Left lung (tissue), 4 donors: ENCODE measurements at regions not wholly inside any gene's neighbourhood (a gene's known extent, or its start where the extent isn't known, plus 50 kb on each side); places are given as distances from the start of the nearest gene placed in this dataset.

Experiments
- ATAC-seq: fragments of 200-7000 bp; cut with Tn5 transposase; one replicate; pipeline ENCODE4 v1.9.1; 2020; ENCODE audit warnings: moderate library complexity
- DNase-seq, 4 donors: peaks; one replicate each; pipeline ENCODE4 v3.0.0-alpha.2; 2013 to 2020
- H3K27ac ChIP-seq, 2 donors: fragments of 200-600 bp; sonication (generic) in 1 of 2; one replicate each; pipeline versions ENCODE4 v1.5.0 to v1.8.0; 2020 to 2021
- H3K27me3 ChIP-seq, 2 donors: fragments of 200-600 bp; sonication (generic) in 1 of 2; one replicate each; pipeline versions ENCODE4 v1.5.0 to v1.8.0; 2020 to 2021
- H3K36me3 ChIP-seq, 2 donors: fragments of 200-600 bp; sonication (generic) in 1 of 2; one replicate each; pipeline versions ENCODE4 v1.5.0 to v1.8.0; 2020 to 2021
- H3K4me1 ChIP-seq, 2 donors: fragments of 200-600 bp; one replicate each; pipeline ENCODE4 v1.8.0; 2021
- H3K4me3 ChIP-seq, 2 donors: fragments of 200-600 bp; sonication (generic) in 1 of 2; one replicate each; pipeline versions ENCODE4 v1.5.0 to v1.8.0; 2020 to 2021; ENCODE audit warnings: mild to moderate bottlenecking in 1 of 2
- H3K9me3 ChIP-seq, 2 donors: fragments of 200-600 bp; sonication (generic) in 1 of 2; one replicate each; pipeline versions ENCODE4 v1.5.0 to v1.8.0; 2020 to 2021
- CTCF ChIP-seq, 2 donors: fragments of 200-600 bp; sonication (generic) in 1 of 2; IDR thresholded peaks; one replicate each; pipeline versions ENCODE4 v1.5.0 to v1.8.0; 2021; ENCODE audit warnings: antibody characterized with exemption in 2 of 2
- intact Hi-C, 2 donors: fragments of 100-400 bp; cut with DNase I; formaldehyde crosslinking; loops; one replicate each; pipeline versions ENCODE4 v1.11.2 to v1.14.2; 2022
- donor health status: DM: no; HTN: yes; CAD: no.
- donor health status: DM: no; HTN: no; CAD: no.

GRCh38 chr1:191578281-191578680, 580.0 kb upstream of the RGS18 start:
- no peak for ATAC-seq
- Histone ChIP-seq H3K36me3 (no peaks in the 10 kb centered on the region), H3K4me1 (no peaks in the 10 kb centered on the region), H3K27ac (no peak overlapping the region), H3K9me3 (no peaks in the 10 kb centered on the region), H3K4me3 (no peak overlapping the region), H3K27me3 (no peaks in the 10 kb centered on the region)
- no peak for DNase-seq
- no peak for TF ChIP-seq CTCF (IDR thresholded peaks at IDR 0.05)
- intact Hi-C loops = no loop called here

DNA sequence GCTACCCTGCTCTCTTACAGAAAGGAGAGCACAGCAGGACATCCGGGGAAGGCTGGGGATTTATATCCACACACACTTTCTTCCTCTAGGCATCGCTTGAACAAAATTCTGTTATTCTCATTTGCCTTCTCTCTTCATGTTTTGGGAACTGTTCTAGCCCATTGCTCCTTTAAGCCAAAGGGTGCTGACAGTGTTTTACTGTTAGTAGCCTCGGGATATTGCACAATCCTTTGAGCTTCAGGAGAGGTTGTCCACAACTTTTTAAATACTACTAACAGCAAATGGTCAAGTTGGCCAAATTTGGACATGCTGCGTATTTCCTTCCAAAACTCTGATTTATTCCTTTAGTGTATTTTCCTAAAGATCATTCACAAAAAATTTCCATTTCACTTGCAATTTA, 579.2 kb upstream of the RGS18 start:
- Histone ChIP-seq H3K4me1 (no peaks in the 10 kb centered on the region), H3K4me3 (no peak overlapping the region), H3K27me3 (no peaks in the 10 kb centered on the region), H3K9me3 (no peaks in the 10 kb centered on the region), H3K36me3 (no peaks in the 10 kb centered on the region), H3K27ac (no peak overlapping the region)
- no peak for TF ChIP-seq CTCF (IDR thresholded peaks at IDR 0.05)
- DNase-seq (no peak), ATAC-seq (no peak)
- intact Hi-C loops = no loop called here

GRCh38 chr1:191582169-191582568, 576.1 kb upstream of the RGS18 start:
- intact Hi-C loops = no loop called here
- no peak for DNase-seq
- ATAC-seq = no peak
- Histone ChIP-seq H3K27me3 (no peaks in the 10 kb centered on the region), H3K9me3 (peaks cover 0 to 7% of the 10 kb centered on the region in 2 donors), H3K27ac (no peak overlapping the region), H3K36me3 (no peaks in the 10 kb centered on the region), H3K4me3 (no peak overlapping the region), H3K4me1 (no peaks in the 10 kb centered on the region)
- TF ChIP-seq CTCF (IDR thresholded peaks at IDR 0.05) = no peak

DNA sequence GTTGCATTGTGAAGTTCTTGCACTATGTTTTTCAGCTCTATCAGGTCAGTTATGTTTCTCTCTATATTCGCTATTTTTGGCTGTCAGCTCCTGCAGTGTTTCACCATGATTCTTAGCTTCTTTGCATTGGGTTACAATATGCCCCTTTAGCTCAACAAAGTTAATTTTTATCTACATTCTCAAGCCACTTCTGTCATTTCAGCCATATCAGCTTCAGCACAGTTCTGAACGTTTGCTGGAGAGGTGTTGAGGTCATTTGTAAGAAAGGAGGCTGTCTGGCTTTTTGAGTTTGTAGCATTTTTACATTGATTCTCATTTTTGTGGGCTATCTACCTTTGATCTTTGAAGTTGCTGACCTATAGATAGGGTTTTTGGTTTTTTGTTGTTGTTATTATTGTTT, 573.2 kb upstream of the RGS18 start:
- H3K4me3 ChIP-seq = no peak overlapping the region
- DNase-seq (no peak), ATAC-seq (no peak)
- intact Hi-C loops = no loop called here
- H3K9me3 ChIP-seq = peaks cover 0 to 7% of the 10 kb centered on the region in 2 donors
- no peak for TF ChIP-seq CTCF (IDR thresholded peaks at IDR 0.05)
- H3K27ac ChIP-seq = no peak overlapping the region
- no peaks in the 10 kb centered on the region for H3K36me3 ChIP-seq
- no peaks in the 10 kb centered on the region for H3K4me1 ChIP-seq
- no peaks in the 10 kb centered on the region for H3K27me3 ChIP-seq

DNA sequence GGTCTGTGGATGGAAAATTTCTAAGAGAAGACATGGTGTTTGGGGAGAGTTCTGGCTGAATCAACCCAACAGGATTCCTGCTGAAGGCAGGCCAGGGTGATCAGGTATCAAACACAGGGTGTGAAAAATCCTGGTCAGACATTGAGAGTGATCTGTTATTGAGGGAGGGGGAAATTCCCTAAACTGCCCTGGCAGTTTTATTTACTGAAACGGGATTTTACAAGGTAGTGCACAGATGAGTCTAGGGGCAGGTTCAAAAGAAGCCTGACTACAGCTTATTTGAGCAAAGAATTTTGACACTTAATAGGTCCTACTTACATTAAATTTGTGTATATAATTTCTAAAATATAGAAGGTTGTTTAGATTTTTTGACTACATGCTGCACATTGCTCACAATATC, 569.4 kb upstream of the RGS18 start:
- no peak for TF ChIP-seq CTCF (IDR thresholded peaks at IDR 0.05)
- intact Hi-C loops = no loop called here
- no peaks in the 10 kb centered on the region for H3K27me3 ChIP-seq
- H3K36me3 ChIP-seq = no peaks in the 10 kb centered on the region
- H3K4me1 ChIP-seq = no peaks in the 10 kb centered on the region
- no peak overlapping the region for H3K27ac ChIP-seq
- peaks cover 0 to 7% of the 10 kb centered on the region in 2 donors for H3K9me3 ChIP-seq
- ATAC-seq (no peak), DNase-seq (no peak)
- H3K4me3 ChIP-seq = no peak overlapping the region
